ENCODE measurements at regions not wholly inside any gene's neighbourhood (a gene's known extent, or its start where the extent isn't known, plus 50 kb on each side); places are given as distances from the start of the nearest gene placed in this dataset.
A peak's percentile ranks its signal among the peaks of the same experiment; 100 is the strongest.

GRCh38 chr18:46344416-46345180 lies 240.4 kb downstream of the HAUS1 start:
- no peaks in the 10 kb centered on the region; a peak in 1 of 8 replicates for H3K36me3 ChIP-seq (ENCODE audit: control insufficient read depth in 2 of 4, insufficient read depth in 4 of 4, low read length in 3 of 4)
- H3K79me1 ChIP-seq (ENCODE audit: low read depth, low read length) = peaks cover 4% of the 10 kb centered on the region
- no peak overlapping the region for H2BK120ac ChIP-seq (replicated peaks; ENCODE audit: low read depth, low read length)
- peak overlapping the region; percentile 93 for H2BK5ac ChIP-seq (ENCODE audit: low read depth, low read length)
- H2BK12ac ChIP-seq (ENCODE audit: low read depth, low read length) = peak overlapping the region; percentile 92; the same call in 1 of the 2 replicates
- ChIA-PET CTCF (ENCODE audit: partially characterized antibody) (interaction anchor here (1.2 to 19.4 kb wide), 9 partner anchors 10 to 114 kb away, joined by 3 to 196 read pairs (median 6); no protein-coding TSS in a partner anchor), POLR2A (ENCODE audit: partially characterized antibody) (interaction anchor here (0.8 to 2.0 kb wide), 4 partner anchors 9 to 114 kb away, joined by 3 to 11 read pairs (median 4); no protein-coding TSS in a partner anchor)
- H3K79me2 ChIP-seq (ENCODE audit: control insufficient read depth in 1 of 2, insufficient read depth in 2 of 2, low read length in 2 of 2) = peaks cover 0 to 16% of the 10 kb centered on the region in 2 experiments; a peak in 2 of 4 replicates
- H3K4me2 ChIP-seq (ENCODE audit: insufficient read depth in 1 of 2, low read depth in 2 of 2, low read length in 2 of 2) = peak overlapping the region in 1 of 2 experiments; percentile 19; a peak in 1 of 4 replicates
- peak overlapping the region; percentile 41; the same call in 1 of the 2 replicates for H3K18ac ChIP-seq (ENCODE audit: extremely low read depth, low read length)
- H3K56ac ChIP-seq (replicated peaks; ENCODE audit: insufficient read length, low read depth, low read length) = no peak overlapping the region
- H3K23ac ChIP-seq (ENCODE audit: insufficient read length) = no peak overlapping the region
- H3K4ac ChIP-seq (replicated peaks; ENCODE audit: insufficient read length, low read depth, low read length) = no peak overlapping the region
- no peak overlapping the region for H4K5ac ChIP-seq (ENCODE audit: insufficient read length, low read depth, low read length)
- H4K20me1 ChIP-seq (replicated peaks in 1 of 2; ENCODE audit: control insufficient read depth in 1 of 2, insufficient read depth in 2 of 2, low read length in 2 of 2) = peaks cover 2 to 3% of the 10 kb centered on the region in 2 experiments
- H4K91ac ChIP-seq (replicated peaks; ENCODE audit: insufficient read length, low read length) = peak overlapping the region; percentile 20
- no peaks in the 10 kb centered on the region for H3K9me3 ChIP-seq (ENCODE audit: insufficient read depth in 2 of 2, low read depth in 1 of 2, low read length in 1 of 2)
- H3K4me3 ChIP-seq (ENCODE audit: extremely low read depth in 1 of 4, insufficient read depth in 2 of 4, low read depth in 3 of 4, low read length in 4 of 4) = no peak overlapping the region
- peak overlapping the region; percentile 90; the same call in 1 of the 2 replicates for H2BK15ac ChIP-seq (ENCODE audit: low read length)
- DNase-seq (ENCODE audit: low read depth in 1 of 2, low spot score in 2 of 2) = no peak
- no peak overlapping the region; the same call in 1 of the 2 replicates for H2BK20ac ChIP-seq (ENCODE audit: low read length)
- no peak overlapping the region for H3K9ac ChIP-seq (replicated peaks in 1 of 4; ENCODE audit: extremely low read depth in 1 of 4, low read depth in 3 of 4, low read length in 3 of 4)
- H3K27ac ChIP-seq (ENCODE audit: low read depth, low read length) = no peak overlapping the region
- H3K23me2 ChIP-seq (ENCODE audit: low read depth, low read length) = no peaks in the 10 kb centered on the region; the same call in 1 of the 2 replicates
- H3K14ac ChIP-seq (ENCODE audit: insufficient read length) = no peak overlapping the region
- no peak for FAIRE-seq
- peaks cover 5 to 20% (median 13%) of the 10 kb centered on the region in 4 experiments for H3K4me1 ChIP-seq (replicated peaks in 1 of 4; ENCODE audit: control insufficient read depth in 3 of 4, insufficient read depth in 4 of 4, low read length in 3 of 4)
- H2AFZ ChIP-seq (ENCODE audit: low read length) = no peak overlapping the region
- no peak overlapping the region; the same call in 1 of the 2 replicates for H4K8ac ChIP-seq (ENCODE audit: extremely low read depth, insufficient read depth, low read length)
- WGBS, 2 experiments (ENCODE audit: extremely low coverage in 1 of 2, insufficient coverage in 1 of 2, insufficient read length in 1 of 2, insufficient replicate concordance in 2 of 2, low coverage in 1 of 2, low lambda C conversion rate in 2 of 2, missing lambda C conversion rate in 1 of 2) = 80% methylated on average over 12 of the region's 14 CpGs; no CpG with 5 or more reads in 1 of the 2 experiments
- H2AK5ac ChIP-seq (ENCODE audit: low read depth, low read length) = no peak overlapping the region; the same call in 1 of the 2 replicates
- no peaks in the 10 kb centered on the region for H3K27me3 ChIP-seq (replicated peaks in 1 of 4; ENCODE audit: control insufficient read depth in 3 of 4, extremely low read depth in 1 of 4, insufficient read depth in 3 of 4, low read length in 3 of 4)
- no peak for TF ChIP-seq RAD21 (IDR thresholded peaks at IDR 0.05 in 1 of 2, conservative IDR thresholded peaks at IDR 0.05 in 1 of 2; ENCODE audit: low read depth in 2 of 2, low read length in 2 of 2)
- no peak for TF ChIP-seq SP1 (IDR thresholded peaks at IDR 0.05; ENCODE audit: low read depth, low read length)
- no peak for TF ChIP-seq SRF (IDR thresholded peaks at IDR 0.05; ENCODE audit: low read depth, low read length)
- no peak for TF ChIP-seq RBBP5 (IDR thresholded peaks at IDR 0.05; ENCODE audit: borderline replicate concordance, low read depth, low read length)

Data from H1 (cell line).